ENCODE measurements at regions not wholly inside any gene's neighbourhood (a gene's known extent, or its start where the extent isn't known, plus 50 kb on each side); places are given as distances from the start of the nearest gene placed in this dataset.

- no peak for TF ChIP-seq CTCF (IDR thresholded peaks at IDR 0.05)
- TF ChIP-seq EZH2 (IDR thresholded peaks at IDR 0.05), result no peak
- TF ChIP-seq EZH2phosphoT487 (IDR thresholded peaks at IDR 0.05), result no peak
- Mint-ChIP-seq H3K27ac (no peak overlapping the region), H3K9me3 (peaks cover 7% of the 10 kb centered on the region)
Observed at GRCh38 chr7:46492466-46492865, 571.4 kb upstream of the IGFBP3 start.

GRCh38 chr7:46490406-46490805 lies 569.3 kb upstream of the IGFBP3 start:
- Histone ChIP-seq H3K9ac (no peak overlapping the region), H3K79me2 (ENCODE audit: low read depth) (no peaks in the 10 kb centered on the region), H4K20me1 (ENCODE audit: low read depth) (no peaks in the 10 kb centered on the region), H3F3A (ENCODE audit: low read depth) (no peaks in the 10 kb centered on the region), H3K36me3 (no peaks in the 10 kb centered on the region), H2AFZ (replicated peaks) (no peak overlapping the region), H3K27ac (no peak overlapping the region), H3K27me3 (no peaks in the 10 kb centered on the region), H3K4me2 (no peak overlapping the region), H3K9me3 (ENCODE audit: low read depth) (no peaks in the 10 kb centered on the region), H3K4me3 (no peak overlapping the region), H3K4me1 (no peaks in the 10 kb centered on the region)
- no peaks in the 10 kb centered on the region for H3K4me1 Mint-ChIP-seq
- H3K9me3 Mint-ChIP-seq, result no peaks in the 10 kb centered on the region
- no peaks in the 10 kb centered on the region for H3K36me3 Mint-ChIP-seq
- no peak overlapping the region for H3K4me3 Mint-ChIP-seq
- H3K27me3 Mint-ChIP-seq (ENCODE audit: insufficient read depth, low read depth), result peaks cover 2% of the 10 kb centered on the region
- TF ChIP-seq EZH2phosphoT487 (IDR thresholded peaks at IDR 0.05) (no peak), CTCF (IDR thresholded peaks at IDR 0.05) (no peak), EZH2 (IDR thresholded peaks at IDR 0.05) (no peak)
- no peak for DNase-seq (ENCODE audit: low spot score)
- no peak overlapping the region for H3K27ac Mint-ChIP-seq

More at GRCh38 chr7:46492466-46492865, 571.4 kb upstream of the IGFBP3 start:
- Histone ChIP-seq H3K9ac (no peak overlapping the region), H3K79me2 (ENCODE audit: low read depth) (no peaks in the 10 kb centered on the region), H3F3A (ENCODE audit: low read depth) (no peaks in the 10 kb centered on the region), H3K27me3 (no peaks in the 10 kb centered on the region), H3K4me2 (no peak overlapping the region), H3K9me3 (ENCODE audit: low read depth) (no peaks in the 10 kb centered on the region), H4K20me1 (ENCODE audit: low read depth) (no peaks in the 10 kb centered on the region), H3K27ac (no peak overlapping the region), H2AFZ (replicated peaks) (no peak overlapping the region), H3K36me3 (no peaks in the 10 kb centered on the region), H3K4me1 (no peaks in the 10 kb centered on the region), H3K4me3 (no peak overlapping the region)
- H3K27me3 Mint-ChIP-seq (ENCODE audit: insufficient read depth, low read depth), result peaks cover 2% of the 10 kb centered on the region
- no peaks in the 10 kb centered on the region for H3K36me3 Mint-ChIP-seq
- H3K4me3 Mint-ChIP-seq, result no peak overlapping the region
- no peak for DNase-seq (ENCODE audit: low spot score)
- no peaks in the 10 kb centered on the region for H3K4me1 Mint-ChIP-seq

GRCh38 chr7:46489106-46489505 lies 568.0 kb upstream of the IGFBP3 start:
- peaks cover 9% of the 10 kb centered on the region for H3K27me3 Mint-ChIP-seq (ENCODE audit: insufficient read depth, low read depth)
- no peak overlapping the region for H3K27ac Mint-ChIP-seq
- peaks cover 4% of the 10 kb centered on the region for H3K4me1 Mint-ChIP-seq

More at GRCh38 chr7:46489106-46489505, 568.0 kb upstream of the IGFBP3 start:
- no peaks in the 10 kb centered on the region for H3F3A ChIP-seq (ENCODE audit: low read depth)
- no peak overlapping the region for H3K4me3 Mint-ChIP-seq
- no peak overlapping the region for H3K9ac ChIP-seq
- H3K36me3 Mint-ChIP-seq, result no peaks in the 10 kb centered on the region
- no peak overlapping the region for H3K4me2 ChIP-seq
- no peak overlapping the region for H3K4me3 ChIP-seq
- no peaks in the 10 kb centered on the region for H3K36me3 ChIP-seq
- H3K27me3 ChIP-seq, result no peaks in the 10 kb centered on the region
- no peak overlapping the region for H2AFZ ChIP-seq (replicated peaks)
- H4K20me1 ChIP-seq (ENCODE audit: low read depth), result no peaks in the 10 kb centered on the region
- no peaks in the 10 kb centered on the region for H3K4me1 ChIP-seq
- H3K9me3 ChIP-seq (ENCODE audit: low read depth), result no peaks in the 10 kb centered on the region
- DNase-seq (ENCODE audit: low spot score), result no peak
- TF ChIP-seq EZH2phosphoT487 (IDR thresholded peaks at IDR 0.05), result no peak
- TF ChIP-seq CTCF (IDR thresholded peaks at IDR 0.05), result no peak
- no peak for TF ChIP-seq EZH2 (IDR thresholded peaks at IDR 0.05)
- no peak overlapping the region for H3K27ac ChIP-seq
- peaks cover 2% of the 10 kb centered on the region for H3K9me3 Mint-ChIP-seq
- H3K79me2 ChIP-seq (ENCODE audit: low read depth), result no peaks in the 10 kb centered on the region
